ENCODE measurements at regions not wholly inside any gene's neighbourhood (a gene's known extent, or its start where the extent isn't known, plus 50 kb on each side); places are given as distances from the start of the nearest gene placed in this dataset.
"Not testable (repeated sequence)": the region's sequence is repeated elsewhere in the genome, so short reads cannot be mapped to it uniquely, and the experiment has no call there.

GRCh38 chr14:97796511-97796910 lies 999.3 kb downstream of the VRK1 start:
- Histone ChIP-seq H3K36me3 (no peaks in the 10 kb centered on the region), H3K9me3 (no peaks in the 10 kb centered on the region), H3K27ac (no peak overlapping the region), H3K4me3 (no peak overlapping the region), H3K27me3 (no peaks in the 10 kb centered on the region), H3K4me1 (no peaks in the 10 kb centered on the region)
- DNase-seq (ENCODE audit: low spot score in 2 of 2) = no peak
- WGBS, 2 donors = 79 to 84% methylated on average over 5 of the region's 5 CpGs
- no peak for TF ChIP-seq CTCF (IDR thresholded peaks at IDR 0.05)
- TF ChIP-seq EP300 (IDR thresholded peaks at IDR 0.05) = no peak
- TF ChIP-seq POLR2A (IDR thresholded peaks at IDR 0.05) = no peak

DNA sequence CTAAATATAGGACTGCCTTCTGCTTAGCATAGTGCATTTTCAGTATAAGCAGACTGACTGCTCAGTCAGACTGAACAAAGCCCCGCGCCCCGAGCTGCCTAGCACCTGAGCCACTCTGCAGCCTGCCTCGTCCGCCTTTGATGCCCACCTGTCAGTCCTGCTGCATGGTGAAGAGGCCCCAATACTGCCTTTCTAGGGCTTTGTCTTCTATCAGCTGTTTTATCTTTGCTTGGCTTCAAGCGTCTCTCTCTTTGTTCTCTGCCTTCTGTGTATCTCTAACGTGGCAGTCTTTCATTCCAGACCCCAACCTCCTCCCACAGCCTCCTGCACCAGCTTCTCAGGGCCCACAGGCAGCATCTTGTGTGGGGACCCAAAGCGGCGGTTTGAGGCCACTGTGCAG lies 1001.0 kb downstream of the VRK1 start:
- peaks cover 0 to 3% (median 0%) of the 10 kb centered on the region in 4 donors for H3K9me3 ChIP-seq
- TF ChIP-seq POLR2A (IDR thresholded peaks at IDR 0.05) (no peak), CTCF (IDR thresholded peaks at IDR 0.05) (no peak), EP300 (IDR thresholded peaks at IDR 0.05) (no peak)
- DNase-seq (ENCODE audit: low spot score in 2 of 2) = no peak
- no peak overlapping the region for H3K27ac ChIP-seq
- no peak overlapping the region for H3K4me3 ChIP-seq
- no peaks in the 10 kb centered on the region for H3K4me1 ChIP-seq
- no peaks in the 10 kb centered on the region for H3K27me3 ChIP-seq
- no peaks in the 10 kb centered on the region for H3K36me3 ChIP-seq
- 77% methylated on average over 9 of the region's 9 CpGs for WGBS, 2 donors

GRCh38 chr14:97802430-97803373 lies 1005.5 kb downstream of the VRK1 start:
- Histone ChIP-seq H3K27ac (no peak overlapping the region), H3K4me1 (no peaks in the 10 kb centered on the region), H3K4me3 (no peak overlapping the region), H3K9me3 (peaks cover 0 to 3% (median 0%) of the 10 kb centered on the region in 4 donors), H3K27me3 (no peaks in the 10 kb centered on the region), H3K36me3 (no peaks in the 10 kb centered on the region)
- WGBS, 2 donors = 90% methylated on average over 8 of the region's 8 CpGs
- no peak for DNase-seq (ENCODE audit: low spot score in 2 of 2)
- TF ChIP-seq POLR2A (IDR thresholded peaks at IDR 0.05) (no peak), EP300 (IDR thresholded peaks at IDR 0.05) (no peak), CTCF (IDR thresholded peaks at IDR 0.05) (no peak)

DNA sequence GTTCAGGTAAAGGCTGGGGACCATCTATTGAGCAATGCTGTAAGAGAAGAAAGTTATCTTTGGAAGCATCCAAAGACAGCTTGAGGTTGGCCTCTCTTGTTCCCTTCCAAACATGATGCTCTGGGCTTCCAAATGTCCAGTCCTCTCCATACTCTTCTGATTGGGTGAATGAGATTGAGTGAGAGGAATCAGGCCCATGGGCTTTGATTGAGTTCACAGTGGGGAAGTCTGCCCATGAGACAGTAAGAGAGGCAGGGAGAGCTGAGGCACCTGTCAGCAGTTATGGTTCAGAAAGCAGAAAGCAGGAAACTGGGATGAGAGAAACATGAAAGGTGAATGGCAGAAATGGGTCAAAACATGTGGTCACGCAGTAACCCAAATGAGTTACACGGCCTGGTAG lies 1006.9 kb downstream of the VRK1 start:
- no peaks in the 10 kb centered on the region for H3K36me3 ChIP-seq
- TF ChIP-seq EP300 (IDR thresholded peaks at IDR 0.05) (no peak), CTCF (IDR thresholded peaks at IDR 0.05) (no peak), POLR2A (IDR thresholded peaks at IDR 0.05) (no peak)
- peaks cover 0 to 3% (median 0%) of the 10 kb centered on the region in 4 donors for H3K9me3 ChIP-seq
- no peaks in the 10 kb centered on the region for H3K27me3 ChIP-seq
- H3K27ac ChIP-seq = no peak overlapping the region
- H3K4me1 ChIP-seq = no peaks in the 10 kb centered on the region
- no peak for DNase-seq (ENCODE audit: low spot score in 2 of 2)
- no peak overlapping the region for H3K4me3 ChIP-seq
- WGBS, 2 donors = 69 to 82% methylated on average over 2 of the region's 2 CpGs

DNA sequence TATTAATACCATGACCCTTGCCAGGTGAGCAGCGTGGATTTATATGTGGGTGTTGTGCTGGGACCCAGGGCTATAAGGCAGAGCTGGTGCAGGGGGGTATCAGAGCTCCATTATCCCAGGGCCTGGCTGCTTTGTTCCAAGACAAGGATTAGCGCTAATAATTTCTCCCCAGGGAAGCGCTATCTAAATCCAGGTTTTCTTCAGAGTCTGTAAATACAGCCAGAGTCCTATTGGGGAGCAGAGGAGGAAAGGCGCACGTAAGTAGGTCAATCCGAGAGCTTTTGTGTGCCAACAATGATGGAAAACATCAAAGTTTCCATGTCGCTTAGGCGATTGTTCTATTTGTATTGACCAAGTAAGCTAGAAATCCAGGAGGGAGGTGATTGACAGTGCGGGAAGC lies 1009.7 kb downstream of the VRK1 start:
- DNase-seq (ENCODE audit: low spot score in 2 of 2) = no peak
- WGBS, 2 donors = 76 to 81% methylated on average over 9 of the region's 9 CpGs
- Histone ChIP-seq H3K4me1 (no peaks in the 10 kb centered on the region), H3K9me3 (peaks cover 0 to under 1% (median 0%) of the 10 kb centered on the region in 4 donors), H3K4me3 (no peak overlapping the region), H3K36me3 (no peaks in the 10 kb centered on the region), H3K27me3 (no peaks in the 10 kb centered on the region), H3K27ac (no peak overlapping the region)
- TF ChIP-seq EP300 (IDR thresholded peaks at IDR 0.05) = no peak
- no peak for TF ChIP-seq POLR2A (IDR thresholded peaks at IDR 0.05)
- no peak for TF ChIP-seq CTCF (IDR thresholded peaks at IDR 0.05)

- H3K9me3 ChIP-seq; H3K27ac ChIP-seq; H3K4me3 ChIP-seq; H3K27me3 ChIP-seq; DNase-seq (ENCODE audit: low spot score in 2 of 2); H3K4me1 ChIP-seq; H3K36me3 ChIP-seq: not testable (repeated sequence)
- 94 to 97% methylated on average over 4 of the region's 4 CpGs for WGBS, 2 donors
Measured at GRCh38 chr14:97808541-97808940, 1011.4 kb downstream of the VRK1 start.
